IMR-90 (cell line): ENCODE measurements at regions not wholly inside any gene's neighbourhood (a gene's known extent, or its start where the extent isn't known, plus 50 kb on each side); places are given as distances from the start of the nearest gene placed in this dataset.

Source experiments
- POLR2A ChIP-seq: IDR thresholded peaks from 2 replicates; pipeline ENCODE4 v1.6.1; 2012; ENCODE audit warnings: mild to moderate bottlenecking, low read depth, low read length
- TF ChIP-seq, protein P1 (sequence below): conservative IDR thresholded peaks from 2 replicates; pipeline ENCODE4 v1.5.1; 2012; ENCODE audit warnings: mild to moderate bottlenecking, low read depth, low read length, improper control_type of control experiment

DNA sequence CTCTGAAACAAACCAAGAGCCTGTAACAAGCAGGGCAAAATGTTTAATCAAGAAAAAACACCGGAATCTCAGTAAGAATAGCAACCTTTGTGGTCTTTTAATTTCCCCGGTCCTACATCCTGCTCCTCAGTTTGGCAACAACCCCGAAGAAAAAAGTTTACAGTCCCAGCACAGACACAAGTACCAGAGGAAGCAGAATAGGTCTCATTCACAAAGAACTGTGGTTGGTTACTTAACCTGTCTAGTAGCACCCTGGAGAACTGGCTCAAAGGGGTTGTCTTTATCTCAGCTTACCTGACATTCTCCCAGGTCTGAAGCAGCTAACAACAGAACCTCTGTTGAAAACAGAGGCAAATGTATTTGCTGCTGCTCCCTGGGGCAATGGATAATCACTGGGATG, 399.3 kb downstream of the AJAP1 start:
- TF ChIP-seq, protein P1, sequence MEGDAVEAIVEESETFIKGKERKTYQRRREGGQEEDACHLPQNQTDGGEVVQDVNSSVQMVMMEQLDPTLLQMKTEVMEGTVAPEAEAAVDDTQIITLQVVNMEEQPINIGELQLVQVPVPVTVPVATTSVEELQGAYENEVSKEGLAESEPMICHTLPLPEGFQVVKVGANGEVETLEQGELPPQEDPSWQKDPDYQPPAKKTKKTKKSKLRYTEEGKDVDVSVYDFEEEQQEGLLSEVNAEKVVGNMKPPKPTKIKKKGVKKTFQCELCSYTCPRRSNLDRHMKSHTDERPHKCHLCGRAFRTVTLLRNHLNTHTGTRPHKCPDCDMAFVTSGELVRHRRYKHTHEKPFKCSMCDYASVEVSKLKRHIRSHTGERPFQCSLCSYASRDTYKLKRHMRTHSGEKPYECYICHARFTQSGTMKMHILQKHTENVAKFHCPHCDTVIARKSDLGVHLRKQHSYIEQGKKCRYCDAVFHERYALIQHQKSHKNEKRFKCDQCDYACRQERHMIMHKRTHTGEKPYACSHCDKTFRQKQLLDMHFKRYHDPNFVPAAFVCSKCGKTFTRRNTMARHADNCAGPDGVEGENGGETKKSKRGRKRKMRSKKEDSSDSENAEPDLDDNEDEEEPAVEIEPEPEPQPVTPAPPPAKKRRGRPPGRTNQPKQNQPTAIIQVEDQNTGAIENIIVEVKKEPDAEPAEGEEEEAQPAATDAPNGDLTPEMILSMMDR: no peak
- no peak for TF ChIP-seq POLR2A
